ENCODE measurements at regions not wholly inside any gene's neighbourhood (a gene's known extent, or its start where the extent isn't known, plus 50 kb on each side); places are given as distances from the start of the nearest gene placed in this dataset.

- H3K9me3 ChIP-seq (ENCODE audit: control insufficient read depth in 2 of 2, low read length in 2 of 2): no peaks in the 10 kb centered on the region
- H3K36me3 Mint-ChIP-seq: no peaks in the 10 kb centered on the region
- H3K9me3 Mint-ChIP-seq: peaks cover 0 to 9% (median 0%) of the 10 kb centered on the region in 7 donors
These were observed 138.9 kb upstream of the MID1 start for GRCh38 chrX:10759141-10759799.

DNA sequence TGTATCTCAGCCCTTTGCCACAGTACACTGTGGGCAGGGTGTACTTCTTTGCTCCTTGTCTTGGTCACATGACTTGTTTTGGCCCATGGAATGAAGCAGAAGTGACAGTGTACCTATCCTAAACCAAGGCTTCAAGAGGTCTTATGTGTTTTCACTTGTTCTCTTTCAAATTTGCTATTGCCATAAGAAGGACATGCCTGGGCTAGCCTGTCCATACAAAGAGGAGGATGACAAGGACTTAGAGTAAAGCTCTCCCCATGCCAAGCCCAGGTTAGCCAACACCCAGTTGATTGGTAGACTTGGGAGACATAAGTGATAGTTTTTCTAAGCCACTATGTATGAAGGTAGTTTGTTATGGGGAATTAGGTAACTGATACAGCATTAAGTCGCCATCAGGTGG lies 141.1 kb upstream of the MID1 start:
- H3K4me3 ChIP-seq (ENCODE audit: low read depth, low read length): no peak overlapping the region
- DNase-seq (no peak), ATAC-seq (ENCODE audit: low read depth in 2 of 2) (no peak)
- no peaks in the 10 kb centered on the region for H3K36me3 ChIP-seq (ENCODE audit: control insufficient read depth, insufficient read depth, low read length)
- Mint-ChIP-seq H3K4me1 (no peaks in the 10 kb centered on the region), H3K27ac (no peak overlapping the region), H3K9me3 (peaks cover 0 to 9% (median 0%) of the 10 kb centered on the region in 7 donors), H3K27me3 (no peaks in the 10 kb centered on the region), H3K4me3 (no peak overlapping the region), H3K36me3 (no peaks in the 10 kb centered on the region)
- no peaks in the 10 kb centered on the region for H3K9me3 ChIP-seq (ENCODE audit: control insufficient read depth in 2 of 2, low read length in 2 of 2)
- no peak overlapping the region for H3K27ac ChIP-seq (ENCODE audit: insufficient read depth, low read length, poor library complexity, severe bottlenecking)
- no peaks in the 10 kb centered on the region for H3K4me1 ChIP-seq (ENCODE audit: control insufficient read depth, insufficient read depth, low read length, poor library complexity, severe bottlenecking)
- no peaks in the 10 kb centered on the region for H3K27me3 ChIP-seq (ENCODE audit: control insufficient read depth, insufficient read depth, low read length)

More at GRCh38 chrX:10759141-10759799, 138.9 kb upstream of the MID1 start:
- Histone ChIP-seq H3K36me3 (ENCODE audit: control insufficient read depth, insufficient read depth, low read length) (no peaks in the 10 kb centered on the region), H3K27me3 (ENCODE audit: control insufficient read depth, insufficient read depth, low read length) (no peaks in the 10 kb centered on the region), H3K27ac (ENCODE audit: insufficient read depth, low read length, poor library complexity, severe bottlenecking) (no peak overlapping the region), H3K4me1 (ENCODE audit: control insufficient read depth, insufficient read depth, low read length, poor library complexity, severe bottlenecking) (no peaks in the 10 kb centered on the region), H3K4me3 (ENCODE audit: low read depth, low read length) (no peak overlapping the region)
- DNase-seq (no peak), ATAC-seq (ENCODE audit: low read depth in 2 of 2) (no peak)
- Mint-ChIP-seq H3K27ac (no peak overlapping the region), H3K4me1 (no peaks in the 10 kb centered on the region), H3K4me3 (no peak overlapping the region), H3K27me3 (no peaks in the 10 kb centered on the region)

DNA sequence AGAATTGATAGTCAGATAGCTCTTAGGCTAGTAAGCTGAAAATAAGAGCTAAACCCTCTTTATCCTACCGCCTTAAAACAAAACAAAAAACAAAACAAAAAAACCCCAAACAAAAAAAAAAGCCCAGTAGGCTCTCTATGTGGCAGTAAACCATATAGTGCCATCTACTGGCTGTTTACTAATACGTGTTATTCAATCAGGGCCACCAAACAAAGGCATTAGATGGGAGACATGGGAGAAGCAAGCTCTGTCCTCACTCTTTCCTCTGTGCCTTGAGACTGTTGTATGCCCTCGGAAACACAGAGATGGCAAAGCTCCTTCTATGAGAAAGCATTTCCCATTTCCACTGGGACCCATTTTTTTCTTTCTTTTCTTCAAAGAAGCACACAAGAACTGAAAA lies 148.8 kb upstream of the MID1 start:
- no peaks in the 10 kb centered on the region for H3K36me3 ChIP-seq (ENCODE audit: control insufficient read depth, insufficient read depth, low read length)
- Mint-ChIP-seq H3K27me3 (no peaks in the 10 kb centered on the region), H3K4me1 (no peaks in the 10 kb centered on the region), H3K9me3 (peaks cover 0 to 6% (median 0%) of the 10 kb centered on the region in 7 donors), H3K36me3 (no peaks in the 10 kb centered on the region), H3K27ac (no peak overlapping the region), H3K4me3 (no peak overlapping the region)
- no peak for ATAC-seq (ENCODE audit: low read depth in 2 of 2)
- H3K4me1 ChIP-seq (ENCODE audit: control insufficient read depth, insufficient read depth, low read length, poor library complexity, severe bottlenecking): no peaks in the 10 kb centered on the region
- H3K27me3 ChIP-seq (ENCODE audit: control insufficient read depth, insufficient read depth, low read length): no peaks in the 10 kb centered on the region
- H3K27ac ChIP-seq (ENCODE audit: insufficient read depth, low read length, poor library complexity, severe bottlenecking): no peak overlapping the region
- peak in 2 of 3 donors; percentile 0 to 1 for DNase-seq
- no peaks in the 10 kb centered on the region for H3K9me3 ChIP-seq (ENCODE audit: control insufficient read depth in 2 of 2, low read length in 2 of 2)
- no peak overlapping the region for H3K4me3 ChIP-seq (ENCODE audit: low read depth, low read length)

DNA sequence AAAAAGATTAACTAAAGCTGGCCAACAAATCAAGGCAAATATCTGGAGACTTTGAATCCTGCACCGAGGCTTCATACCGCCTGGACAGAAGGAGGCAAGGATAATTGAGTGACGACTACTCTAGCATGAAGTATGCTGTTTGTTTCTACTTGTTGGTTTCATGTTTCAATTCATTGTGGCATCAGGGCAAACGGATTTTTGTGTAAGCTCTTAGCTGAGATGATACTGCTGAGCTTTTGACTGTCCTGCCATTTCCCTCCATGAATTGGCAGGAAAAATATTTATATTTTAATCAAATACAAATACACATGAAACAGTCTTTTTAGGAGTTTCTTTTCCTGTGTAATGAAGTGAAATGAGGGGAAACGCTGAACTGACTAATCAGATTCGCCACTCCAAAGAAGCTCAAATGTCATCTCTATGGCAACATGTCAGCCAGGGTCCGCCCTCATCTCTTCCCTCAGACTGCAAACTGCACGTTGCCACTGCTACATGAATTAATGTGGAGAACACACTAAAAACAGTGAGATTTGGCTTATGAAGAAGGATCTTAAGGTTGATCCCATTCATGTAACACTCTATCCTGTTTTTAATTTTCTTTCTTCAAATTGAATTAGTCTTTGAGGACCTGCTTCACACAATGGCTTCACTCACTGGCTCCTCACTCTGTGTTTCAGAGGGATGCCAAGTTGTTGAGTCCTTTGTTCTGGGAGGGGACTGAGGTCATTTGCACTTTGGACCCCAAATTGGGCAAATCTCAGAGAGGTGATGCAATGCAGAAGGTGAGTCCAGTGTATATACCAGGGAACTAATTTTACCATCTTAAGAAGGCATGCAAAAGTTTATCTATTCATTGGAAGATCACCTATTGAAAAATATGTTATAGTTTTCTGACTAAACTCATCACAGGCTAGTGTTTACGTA lies 149.6 kb upstream of the MID1 start:
- H3K4me3 ChIP-seq (ENCODE audit: low read depth, low read length): no peak overlapping the region
- Mint-ChIP-seq H3K27ac (no peak overlapping the region), H3K4me3 (no peak overlapping the region), H3K9me3 (peaks cover 0 to 6% (median 0%) of the 10 kb centered on the region in 7 donors), H3K4me1 (no peaks in the 10 kb centered on the region), H3K36me3 (no peaks in the 10 kb centered on the region), H3K27me3 (no peaks in the 10 kb centered on the region)
- H3K36me3 ChIP-seq (ENCODE audit: control insufficient read depth, insufficient read depth, low read length): no peaks in the 10 kb centered on the region
- H3K27ac ChIP-seq (ENCODE audit: insufficient read depth, low read length, poor library complexity, severe bottlenecking): no peak overlapping the region
- DNase-seq (no peak), ATAC-seq (ENCODE audit: low read depth in 2 of 2) (no peak)
- H3K27me3 ChIP-seq (ENCODE audit: control insufficient read depth, insufficient read depth, low read length): no peaks in the 10 kb centered on the region
- no peaks in the 10 kb centered on the region for H3K9me3 ChIP-seq (ENCODE audit: control insufficient read depth in 2 of 2, low read length in 2 of 2)
- H3K4me1 ChIP-seq (ENCODE audit: control insufficient read depth, insufficient read depth, low read length, poor library complexity, severe bottlenecking): no peaks in the 10 kb centered on the region

DNA sequence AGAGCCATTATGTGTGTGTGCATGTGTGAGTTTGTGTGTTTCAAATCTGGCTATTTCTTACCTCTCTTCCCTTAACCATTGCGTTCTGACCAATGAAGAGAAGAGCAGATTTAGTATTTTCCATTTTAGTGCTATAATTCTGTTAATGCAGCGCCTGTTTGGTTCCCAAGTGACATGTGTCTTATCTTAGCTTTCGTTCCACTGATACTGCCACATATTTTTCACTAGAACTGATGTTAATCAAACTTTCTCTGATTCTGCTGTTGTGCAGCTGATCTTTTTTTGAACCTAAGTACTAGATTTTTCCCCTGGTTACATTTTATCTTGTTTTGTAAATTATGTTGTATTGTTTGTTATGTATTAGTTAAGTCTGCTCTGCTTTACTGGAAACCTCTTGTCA lies 152.9 kb upstream of the MID1 start:
- no peak overlapping the region for H3K27ac ChIP-seq (ENCODE audit: insufficient read depth, low read length, poor library complexity, severe bottlenecking)
- H3K4me1 ChIP-seq (ENCODE audit: control insufficient read depth, insufficient read depth, low read length, poor library complexity, severe bottlenecking): no peaks in the 10 kb centered on the region
- Mint-ChIP-seq H3K27ac (no peak overlapping the region), H3K36me3 (no peaks in the 10 kb centered on the region), H3K4me3 (no peak overlapping the region), H3K27me3 (no peaks in the 10 kb centered on the region), H3K4me1 (no peaks in the 10 kb centered on the region), H3K9me3 (peaks cover 0 to 6% (median 0%) of the 10 kb centered on the region in 7 donors)
- no peaks in the 10 kb centered on the region for H3K27me3 ChIP-seq (ENCODE audit: control insufficient read depth, insufficient read depth, low read length)
- H3K36me3 ChIP-seq (ENCODE audit: control insufficient read depth, insufficient read depth, low read length): no peaks in the 10 kb centered on the region
- DNase-seq: no peak
- no peaks in the 10 kb centered on the region for H3K9me3 ChIP-seq (ENCODE audit: control insufficient read depth in 2 of 2, low read length in 2 of 2)
- no peak for ATAC-seq (ENCODE audit: low read depth in 2 of 2)
- H3K4me3 ChIP-seq (ENCODE audit: low read depth, low read length): no peak overlapping the region

DNA sequence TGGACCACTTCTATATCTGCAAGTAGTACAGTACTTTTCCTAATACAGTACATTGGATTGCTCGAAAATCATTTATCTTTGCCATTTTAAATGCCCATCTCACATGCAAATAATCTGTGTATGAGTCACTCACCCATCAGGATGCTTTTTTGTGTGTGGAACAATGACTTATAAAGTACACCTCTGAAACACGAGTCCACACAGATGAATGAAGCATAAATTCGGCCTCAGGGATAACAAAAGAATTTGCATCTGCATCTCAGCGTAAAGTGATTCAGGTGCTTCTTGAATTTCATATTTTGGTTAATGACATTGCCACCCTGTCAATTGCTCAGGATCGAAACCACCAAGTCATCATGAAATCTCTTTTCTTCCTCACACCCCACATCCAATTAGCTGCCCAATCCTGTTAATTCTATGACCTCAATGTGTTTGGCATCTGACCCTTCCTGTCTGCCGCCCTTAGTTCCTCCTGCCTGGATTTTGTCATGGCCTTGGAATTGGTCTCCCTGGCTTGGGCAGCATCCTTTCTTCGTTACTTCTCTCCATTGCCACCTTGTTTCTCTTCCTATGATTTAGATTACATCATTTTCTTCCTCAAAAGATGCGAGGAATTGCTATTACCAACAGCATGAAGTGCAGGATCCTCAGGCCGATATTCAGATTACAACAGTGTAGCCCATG lies 161.6 kb upstream of the MID1 start:
- peaks cover 0 to 3% (median 0%) of the 10 kb centered on the region in 7 donors for H3K9me3 Mint-ChIP-seq
- DNase-seq (no peak), ATAC-seq (ENCODE audit: low read depth in 2 of 2) (no peak)
- H3K36me3 Mint-ChIP-seq: no peaks in the 10 kb centered on the region
- no peak overlapping the region for H3K27ac ChIP-seq (ENCODE audit: insufficient read depth, low read length, poor library complexity, severe bottlenecking)
- H3K27me3 Mint-ChIP-seq: no peaks in the 10 kb centered on the region
- H3K4me1 ChIP-seq (ENCODE audit: control insufficient read depth, insufficient read depth, low read length, poor library complexity, severe bottlenecking): no peaks in the 10 kb centered on the region
- no peak overlapping the region for H3K4me3 ChIP-seq (ENCODE audit: low read depth, low read length)
- no peaks in the 10 kb centered on the region for H3K36me3 ChIP-seq (ENCODE audit: control insufficient read depth, insufficient read depth, low read length)
- H3K9me3 ChIP-seq (ENCODE audit: control insufficient read depth in 2 of 2, low read length in 2 of 2): no peaks in the 10 kb centered on the region
- H3K4me3 Mint-ChIP-seq: no peak overlapping the region
- no peaks in the 10 kb centered on the region for H3K4me1 Mint-ChIP-seq
- no peaks in the 10 kb centered on the region for H3K27me3 ChIP-seq (ENCODE audit: control insufficient read depth, insufficient read depth, low read length)
- no peak overlapping the region for H3K27ac Mint-ChIP-seq

DNA sequence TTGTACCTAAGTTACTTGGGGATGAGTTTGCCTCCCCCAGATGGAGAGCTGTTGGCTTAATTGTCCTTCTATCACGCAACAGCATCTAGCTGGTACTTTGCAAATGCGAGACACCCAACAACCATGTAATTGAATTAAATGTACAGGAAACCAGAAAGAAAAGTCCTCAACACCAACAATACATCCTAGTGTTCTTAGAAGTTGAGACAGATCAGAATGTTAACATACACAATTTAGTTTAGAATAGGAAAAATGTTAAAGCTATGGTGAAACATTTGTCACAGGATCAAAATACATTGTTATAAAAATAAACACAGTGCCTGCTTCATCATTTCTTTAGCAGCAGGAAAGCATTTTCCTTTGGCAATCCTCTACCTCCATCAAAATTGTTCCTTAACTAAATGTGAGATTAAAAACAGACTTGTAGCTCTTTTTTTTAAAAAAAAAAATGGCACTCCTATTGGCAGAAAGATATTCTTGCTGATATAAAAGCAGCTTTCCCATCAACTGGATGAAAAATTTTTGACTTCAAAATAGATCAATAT lies 163.1 kb upstream of the MID1 start:
- Mint-ChIP-seq H3K27ac (no peak overlapping the region), H3K27me3 (no peaks in the 10 kb centered on the region), H3K9me3 (peaks cover 0 to 3% (median 0%) of the 10 kb centered on the region in 7 donors), H3K4me1 (no peaks in the 10 kb centered on the region), H3K36me3 (no peaks in the 10 kb centered on the region), H3K4me3 (no peak overlapping the region)
- no peak for ATAC-seq (ENCODE audit: low read depth in 2 of 2)
- H3K27ac ChIP-seq (ENCODE audit: insufficient read depth, low read length, poor library complexity, severe bottlenecking): no peak overlapping the region
- no peaks in the 10 kb centered on the region for H3K4me1 ChIP-seq (ENCODE audit: control insufficient read depth, insufficient read depth, low read length, poor library complexity, severe bottlenecking)
- no peak for DNase-seq
- H3K27me3 ChIP-seq (ENCODE audit: control insufficient read depth, insufficient read depth, low read length): no peaks in the 10 kb centered on the region
- no peaks in the 10 kb centered on the region for H3K9me3 ChIP-seq (ENCODE audit: control insufficient read depth in 2 of 2, low read length in 2 of 2)
- no peak overlapping the region for H3K4me3 ChIP-seq (ENCODE audit: low read depth, low read length)
- H3K36me3 ChIP-seq (ENCODE audit: control insufficient read depth, insufficient read depth, low read length): no peaks in the 10 kb centered on the region
